ENCODE measurements at regions not wholly inside any gene's neighbourhood (a gene's known extent, or its start where the extent isn't known, plus 50 kb on each side); places are given as distances from the start of the nearest gene placed in this dataset.

DNA sequence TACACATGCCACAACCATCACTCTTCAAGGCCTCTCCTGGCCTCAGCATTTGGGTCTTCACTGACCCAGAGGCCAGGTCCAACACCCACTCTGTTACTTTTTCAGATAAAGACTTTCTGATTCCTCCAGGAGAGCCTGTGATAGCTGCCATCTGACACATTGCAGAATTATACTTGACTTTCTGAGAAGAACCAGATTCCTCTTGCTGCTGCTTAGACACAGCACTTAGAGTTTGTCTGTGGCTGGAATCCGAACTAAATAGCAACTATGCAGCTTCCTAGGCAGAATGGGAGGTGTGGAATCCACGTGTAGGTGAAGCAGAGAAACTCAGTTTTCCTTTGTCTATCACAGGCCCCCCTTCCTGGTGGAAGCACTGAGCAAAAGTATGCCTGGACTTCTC, 344.7 kb upstream of the SLC30A5 start:
- TF ChIP-seq, protein P1, sequence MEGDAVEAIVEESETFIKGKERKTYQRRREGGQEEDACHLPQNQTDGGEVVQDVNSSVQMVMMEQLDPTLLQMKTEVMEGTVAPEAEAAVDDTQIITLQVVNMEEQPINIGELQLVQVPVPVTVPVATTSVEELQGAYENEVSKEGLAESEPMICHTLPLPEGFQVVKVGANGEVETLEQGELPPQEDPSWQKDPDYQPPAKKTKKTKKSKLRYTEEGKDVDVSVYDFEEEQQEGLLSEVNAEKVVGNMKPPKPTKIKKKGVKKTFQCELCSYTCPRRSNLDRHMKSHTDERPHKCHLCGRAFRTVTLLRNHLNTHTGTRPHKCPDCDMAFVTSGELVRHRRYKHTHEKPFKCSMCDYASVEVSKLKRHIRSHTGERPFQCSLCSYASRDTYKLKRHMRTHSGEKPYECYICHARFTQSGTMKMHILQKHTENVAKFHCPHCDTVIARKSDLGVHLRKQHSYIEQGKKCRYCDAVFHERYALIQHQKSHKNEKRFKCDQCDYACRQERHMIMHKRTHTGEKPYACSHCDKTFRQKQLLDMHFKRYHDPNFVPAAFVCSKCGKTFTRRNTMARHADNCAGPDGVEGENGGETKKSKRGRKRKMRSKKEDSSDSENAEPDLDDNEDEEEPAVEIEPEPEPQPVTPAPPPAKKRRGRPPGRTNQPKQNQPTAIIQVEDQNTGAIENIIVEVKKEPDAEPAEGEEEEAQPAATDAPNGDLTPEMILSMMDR (IDR thresholded peaks at IDR 0.05; ENCODE audit: unreplicated experiment), result no peak
- Mint-ChIP-seq H3K27me3 (ENCODE audit: unreplicated experiment) (no peaks in the 10 kb centered on the region), H3K4me1 (ENCODE audit: unreplicated experiment) (no peaks in the 10 kb centered on the region), H3K36me3 (ENCODE audit: low read depth, unreplicated experiment) (no peaks in the 10 kb centered on the region), H3K27ac (ENCODE audit: unreplicated experiment) (no peak overlapping the region), H3K9me3 (ENCODE audit: unreplicated experiment) (no peaks in the 10 kb centered on the region), H3K4me3 (ENCODE audit: unreplicated experiment) (no peak overlapping the region)
- no peak for DNase-seq (ENCODE audit: low spot score)

DNA sequence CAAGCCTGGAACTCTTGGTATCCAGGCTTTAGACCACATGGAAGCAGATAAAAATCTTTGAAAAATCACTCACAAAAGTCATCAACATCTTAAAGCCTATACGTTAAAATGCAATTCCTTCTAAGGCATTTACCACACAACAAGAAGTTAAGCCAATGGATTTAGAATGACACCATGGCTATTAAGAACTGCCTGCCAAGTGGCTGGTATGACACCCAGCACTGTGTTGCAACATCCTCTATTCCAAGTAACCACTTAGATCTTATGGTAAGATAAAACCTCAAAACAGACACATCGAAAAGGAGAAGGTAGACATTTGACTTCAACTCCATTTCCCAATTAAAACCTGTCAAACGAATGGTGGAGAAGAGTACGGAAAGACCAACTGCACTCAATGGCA, 344.2 kb upstream of the SLC30A5 start:
- Mint-ChIP-seq H3K4me3 (ENCODE audit: unreplicated experiment) (no peak overlapping the region), H3K27ac (ENCODE audit: unreplicated experiment) (no peak overlapping the region), H3K4me1 (ENCODE audit: unreplicated experiment) (no peaks in the 10 kb centered on the region), H3K9me3 (ENCODE audit: unreplicated experiment) (no peaks in the 10 kb centered on the region), H3K27me3 (ENCODE audit: unreplicated experiment) (no peaks in the 10 kb centered on the region), H3K36me3 (ENCODE audit: low read depth, unreplicated experiment) (no peaks in the 10 kb centered on the region)
- TF ChIP-seq, protein P1 (IDR thresholded peaks at IDR 0.05; ENCODE audit: unreplicated experiment), result no peak
- no peak for DNase-seq (ENCODE audit: low spot score)

DNA sequence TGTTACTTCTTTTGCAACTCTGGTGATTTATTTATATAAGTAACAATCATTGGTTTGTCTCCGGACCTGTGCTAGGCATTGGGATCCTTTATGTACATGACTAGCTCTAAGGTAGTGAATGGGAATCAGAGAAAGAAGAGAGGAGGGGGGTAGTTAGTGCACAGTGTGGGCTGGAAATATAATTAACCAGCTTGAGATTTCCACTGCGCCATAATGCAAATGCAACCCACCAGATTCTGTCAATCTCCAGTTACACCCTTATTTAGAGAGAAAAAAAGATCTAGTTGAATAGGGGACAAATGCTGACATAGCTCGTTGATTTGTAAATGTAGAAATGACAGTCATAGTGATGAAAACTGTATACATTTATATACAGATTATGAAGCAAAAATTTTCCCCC, 342.2 kb upstream of the SLC30A5 start:
- Mint-ChIP-seq H3K27me3 (ENCODE audit: unreplicated experiment) (no peaks in the 10 kb centered on the region), H3K4me3 (ENCODE audit: unreplicated experiment) (no peak overlapping the region), H3K4me1 (ENCODE audit: unreplicated experiment) (peaks cover 3% of the 10 kb centered on the region), H3K27ac (ENCODE audit: unreplicated experiment) (no peak overlapping the region), H3K36me3 (ENCODE audit: low read depth, unreplicated experiment) (no peaks in the 10 kb centered on the region), H3K9me3 (ENCODE audit: unreplicated experiment) (no peaks in the 10 kb centered on the region)
- TF ChIP-seq, protein P1 (IDR thresholded peaks at IDR 0.05; ENCODE audit: unreplicated experiment), result no peak
- DNase-seq (ENCODE audit: low spot score), result no peak

DNA sequence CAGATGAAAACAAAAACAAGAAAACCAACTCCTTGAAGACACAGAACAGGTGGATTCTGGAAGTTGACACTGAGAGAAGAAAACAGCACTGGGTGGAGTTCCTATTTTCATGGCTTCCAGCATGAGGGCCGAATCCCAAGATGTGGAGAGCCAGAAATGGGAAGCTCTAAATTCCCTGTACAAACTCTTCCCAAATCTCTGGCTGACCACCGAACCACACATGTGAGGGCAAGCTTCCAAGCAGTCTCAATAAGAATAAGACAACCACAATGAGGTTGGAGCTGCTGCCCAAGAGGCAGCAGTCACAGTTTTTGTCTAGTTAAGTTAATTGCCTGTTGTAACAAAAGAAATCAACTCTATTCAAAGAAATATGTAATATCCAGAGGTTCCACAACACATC, 339.3 kb upstream of the SLC30A5 start:
- Mint-ChIP-seq H3K27me3 (ENCODE audit: unreplicated experiment) (no peaks in the 10 kb centered on the region), H3K4me1 (ENCODE audit: unreplicated experiment) (peaks cover 15% of the 10 kb centered on the region), H3K4me3 (ENCODE audit: unreplicated experiment) (no peak overlapping the region), H3K27ac (ENCODE audit: unreplicated experiment) (no peak overlapping the region), H3K9me3 (ENCODE audit: unreplicated experiment) (no peaks in the 10 kb centered on the region), H3K36me3 (ENCODE audit: low read depth, unreplicated experiment) (no peaks in the 10 kb centered on the region)
- no peak for DNase-seq (ENCODE audit: low spot score)
- TF ChIP-seq, protein P1 (IDR thresholded peaks at IDR 0.05; ENCODE audit: unreplicated experiment), result no peak

DNA sequence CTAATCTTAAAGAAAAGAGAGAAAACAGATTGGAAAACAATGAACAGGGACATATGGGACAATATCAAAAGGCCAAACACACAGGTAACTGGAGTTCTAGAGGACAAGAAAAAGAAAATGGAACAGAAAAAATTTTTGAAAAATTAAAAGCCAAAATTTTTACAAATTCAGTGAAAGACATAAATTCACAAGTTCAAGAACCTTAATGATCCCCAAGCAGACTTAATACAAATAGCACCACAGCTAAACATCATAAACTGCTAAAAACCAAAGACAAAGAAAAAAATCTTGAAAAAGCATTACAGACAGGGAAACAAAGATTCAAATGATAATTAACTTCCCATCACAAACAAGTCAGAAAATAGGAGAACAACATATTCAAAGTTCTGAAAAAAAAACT, 338.5 kb upstream of the SLC30A5 start:
- H3K9me3 Mint-ChIP-seq (ENCODE audit: unreplicated experiment), result no peaks in the 10 kb centered on the region
- DNase-seq (ENCODE audit: low spot score), result no peak
- TF ChIP-seq, protein P1 (IDR thresholded peaks at IDR 0.05; ENCODE audit: unreplicated experiment), result no peak
- peaks cover 15% of the 10 kb centered on the region for H3K4me1 Mint-ChIP-seq (ENCODE audit: unreplicated experiment)
- no peak overlapping the region for H3K4me3 Mint-ChIP-seq (ENCODE audit: unreplicated experiment)
- H3K27ac Mint-ChIP-seq (ENCODE audit: unreplicated experiment), result no peak overlapping the region
- no peaks in the 10 kb centered on the region for H3K36me3 Mint-ChIP-seq (ENCODE audit: low read depth, unreplicated experiment)
- H3K27me3 Mint-ChIP-seq (ENCODE audit: unreplicated experiment), result no peaks in the 10 kb centered on the region
